ENCODE measurements at regions not wholly inside any gene's neighbourhood (a gene's known extent, or its start where the extent isn't known, plus 50 kb on each side); places are given as distances from the start of the nearest gene placed in this dataset.

DNA sequence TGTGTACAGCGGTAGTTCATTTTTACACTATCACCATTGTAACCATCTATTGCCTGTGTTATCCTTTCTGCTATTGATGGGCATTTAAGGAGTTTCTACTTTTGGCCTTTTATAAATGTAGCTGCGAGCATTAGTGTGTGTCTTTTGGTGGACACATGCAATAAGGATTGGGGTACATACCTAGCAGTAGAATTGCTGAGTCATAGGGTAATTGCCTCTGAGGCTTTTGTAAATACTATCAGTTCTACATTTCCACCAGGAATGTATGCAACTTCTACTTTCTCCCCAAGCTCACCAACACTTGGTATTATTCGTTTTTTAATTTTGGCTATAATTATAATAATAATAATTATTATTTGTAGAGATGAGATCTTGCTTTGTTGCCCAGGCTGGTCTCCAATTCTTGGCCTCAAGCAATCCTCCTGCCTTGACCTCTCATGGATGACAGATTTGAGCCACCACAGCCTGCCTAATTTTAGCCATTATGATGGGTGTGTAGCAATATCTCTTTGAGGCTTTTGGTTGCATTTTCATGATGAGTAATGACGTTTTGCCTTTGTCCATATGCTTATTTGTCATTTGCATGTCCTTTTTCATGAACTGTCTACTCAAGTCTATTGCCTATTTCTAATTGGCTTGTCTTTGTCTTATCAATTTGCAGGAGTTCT is 277.0 kb downstream of the ACTR3B start:
- no peak overlapping the region for H3K4me3 ChIP-seq (ENCODE audit: low read depth, low read length)
- DNase-seq (ENCODE audit: low read depth), result no peak
- no peak for TF ChIP-seq CTCF (IDR thresholded peaks at IDR 0.05; ENCODE audit: insufficient read depth, low read depth, low read length, missing control alignments)

GRCh38 chr7:153043440-153043839 is 283.9 kb downstream of the ACTR3B start:
- no peak overlapping the region for H3K4me3 ChIP-seq (ENCODE audit: low read depth, low read length)
- DNase-seq (ENCODE audit: low read depth), result no peak
- TF ChIP-seq CTCF (IDR thresholded peaks at IDR 0.05; ENCODE audit: insufficient read depth, low read depth, low read length, missing control alignments), result no peak

DNA sequence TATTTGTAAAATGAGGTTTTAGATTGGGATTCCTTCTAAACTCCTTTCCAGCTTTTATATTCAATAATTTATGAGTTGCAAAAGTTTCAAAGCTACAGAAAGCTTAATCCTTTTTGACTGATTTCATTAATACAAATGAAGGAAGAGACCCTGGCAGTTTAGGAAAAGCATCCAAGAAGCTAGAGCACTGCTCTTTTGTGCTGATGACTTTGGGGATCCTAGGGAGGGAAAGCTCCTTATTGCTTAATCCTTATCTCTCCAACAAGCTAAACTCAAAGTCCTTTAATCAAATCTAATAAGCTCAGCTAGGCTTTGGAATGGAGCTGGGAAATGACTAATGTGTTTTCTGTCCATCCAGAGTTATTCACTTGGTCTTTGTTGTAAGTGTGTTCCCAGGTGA is 285.4 kb downstream of the ACTR3B start:
- TF ChIP-seq CTCF (IDR thresholded peaks at IDR 0.05; ENCODE audit: insufficient read depth, low read depth, low read length, missing control alignments), result no peak
- no peak overlapping the region for H3K4me3 ChIP-seq (ENCODE audit: low read depth, low read length)
- DNase-seq (ENCODE audit: low read depth), result no peak

GRCh38 chr7:153047079-153047959 is 287.8 kb downstream of the ACTR3B start:
- TF ChIP-seq CTCF (IDR thresholded peaks at IDR 0.05; ENCODE audit: insufficient read depth, low read depth, low read length, missing control alignments), result no peak
- no peak for DNase-seq (ENCODE audit: low read depth)
- no peak overlapping the region for H3K4me3 ChIP-seq (ENCODE audit: low read depth, low read length)

GRCh38 chr7:153052206-153052605 is 292.7 kb downstream of the ACTR3B start:
- no peak for TF ChIP-seq CTCF (IDR thresholded peaks at IDR 0.05; ENCODE audit: insufficient read depth, low read depth, low read length, missing control alignments)
- DNase-seq (ENCODE audit: low read depth), result no peak
- no peak overlapping the region for H3K4me3 ChIP-seq (ENCODE audit: low read depth, low read length)

GRCh38 chr7:153061910-153062528 is 302.5 kb downstream of the ACTR3B start:
- no peak for DNase-seq (ENCODE audit: low read depth)
- TF ChIP-seq CTCF (IDR thresholded peaks at IDR 0.05; ENCODE audit: insufficient read depth, low read depth, low read length, missing control alignments), result no peak

More at GRCh38 chr7:153061910-153062528, 302.5 kb downstream of the ACTR3B start:
- no peak overlapping the region for H3K4me3 ChIP-seq (ENCODE audit: low read depth, low read length)

Data from GM12865 (cell line).